GM23338 (cell line): ENCODE measurements at regions not wholly inside any gene's neighbourhood (a gene's known extent, or its start where the extent isn't known, plus 50 kb on each side); places are given as distances from the start of the nearest gene placed in this dataset.

Source experiments
- CREB1 ChIP-seq: fragments of 250-450 bp; sonication (Bioruptor Pico); IDR thresholded peaks from 2 replicates; pipeline ENCODE4 v1.5.0; 2020; ENCODE audit warnings: low read depth, mild to moderate bottlenecking, moderate library complexity
- CTCF ChIP-seq, 2 experiments: fragments of 200-600 bp in 1 of 2; sonication (generic) in 1 of 2; conservative IDR thresholded peaks; 2 replicates each; pipeline versions ENCODE4 v1.5.1 to v1.6.1; 2016 to 2017; ENCODE audit warnings: antibody characterized with exemption in 2 of 2, low read depth in 2 of 2, mild to moderate bottlenecking in 2 of 2, moderate library complexity in 1 of 2
- ETS1 ChIP-seq: IDR thresholded peaks from 2 replicates; pipeline ENCODE4 v1.6.1; 2016; ENCODE audit warnings: antibody characterized with exemption
- EZH2 ChIP-seq: fragments of 200-600 bp; sonication (generic); IDR thresholded peaks from one replicate; pipeline ENCODE4 v1.8.0; 2017; ENCODE audit warnings: antibody characterized with exemption, mild to moderate bottlenecking, low read depth; ENCODE audit not compliant: unreplicated experiment
- EZH2phosphoT487 ChIP-seq: fragments of 200-600 bp; sonication (generic); IDR thresholded peaks from one replicate; pipeline ENCODE4 v1.8.1; 2018; ENCODE audit warnings: antibody characterized with exemption; ENCODE audit not compliant: unreplicated experiment
- JUNB ChIP-seq: IDR thresholded peaks from one replicate; pipeline ENCODE4 v1.6.1; 2016; ENCODE audit warnings: antibody characterized with exemption; ENCODE audit not compliant: unreplicated experiment
- NANOG ChIP-seq: IDR thresholded peaks from 2 replicates; pipeline ENCODE4 v1.6.1; 2016; ENCODE audit warnings: antibody characterized with exemption, borderline replicate concordance
- POLR2AphosphoS5 ChIP-seq: IDR thresholded peaks from 2 replicates; pipeline ENCODE4 v1.6.1; 2016; ENCODE audit warnings: antibody characterized with exemption, low read depth
- REST ChIP-seq: IDR thresholded peaks from one replicate; pipeline ENCODE4 v1.6.1; 2018; ENCODE audit warnings: antibody characterized with exemption; ENCODE audit not compliant: unreplicated experiment
- STAT1 ChIP-seq: IDR thresholded peaks from one replicate; pipeline ENCODE4 v1.6.1; 2016; ENCODE audit warnings: antibody characterized with exemption; ENCODE audit not compliant: unreplicated experiment
- ZNF331 ChIP-seq: fragments of 250-450 bp; sonication (Bioruptor Pico); IDR thresholded peaks from 2 replicates; pipeline ENCODE4 v1.5.0; 2020; ENCODE audit warnings: low read depth, mild to moderate bottlenecking, moderate library complexity

- no peak for TF ChIP-seq EZH2phosphoT487
- TF ChIP-seq CTCF (conservative IDR thresholded peaks at IDR 0.05; ENCODE audit: low read depth in 2 of 2): no peak
- no peak for TF ChIP-seq POLR2AphosphoS5
- TF ChIP-seq REST: no peak
- no peak for TF ChIP-seq STAT1
- TF ChIP-seq JUNB: no peak
- TF ChIP-seq CREB1: no peak
- TF ChIP-seq EZH2: no peak
- no peak for TF ChIP-seq ZNF331 (CRISPR knock-in tag)
- no peak for TF ChIP-seq ETS1
- TF ChIP-seq NANOG: no peak
These were observed 88.6 kb upstream of the GNG12 start for GRCh38 chr1:67921725-67922489.
